Endothelial cell (in vitro differentiated cells): ENCODE measurements at regions not wholly inside any gene's neighbourhood (a gene's known extent, or its start where the extent isn't known, plus 50 kb on each side); places are given as distances from the start of the nearest gene placed in this dataset.

Experiments used
- DNase-seq: peaks from one replicate; pipeline ENCODE4 v3.0.0; 2021; ENCODE audit warnings: low spot score
- H3K27ac Mint-ChIP-seq: one replicate; pipeline ENCODE4 v1.8.0; 2021; ENCODE audit warnings: mixed read lengths, inconsistent platforms; ENCODE audit not compliant: unreplicated experiment
- H3K27me3 Mint-ChIP-seq: one replicate; pipeline ENCODE4 v1.8.0; 2021; ENCODE audit warnings: mild to moderate bottlenecking, moderate library complexity, mixed read lengths, inconsistent platforms; ENCODE audit not compliant: unreplicated experiment
- H3K36me3 Mint-ChIP-seq: one replicate; pipeline ENCODE4 v1.8.0; 2021; ENCODE audit warnings: mild to moderate bottlenecking, low read depth, mixed read lengths, inconsistent platforms; ENCODE audit not compliant: unreplicated experiment
- H3K4me1 Mint-ChIP-seq: one replicate; pipeline ENCODE4 v1.8.0; 2021; ENCODE audit warnings: mild to moderate bottlenecking, mixed read lengths, inconsistent platforms; ENCODE audit not compliant: unreplicated experiment
- H3K4me3 Mint-ChIP-seq: one replicate; pipeline ENCODE4 v1.8.0; 2021; ENCODE audit warnings: mild to moderate bottlenecking, mixed read lengths, inconsistent platforms; ENCODE audit not compliant: unreplicated experiment
- H3K9me3 Mint-ChIP-seq: one replicate; pipeline ENCODE4 v1.8.0; 2021; ENCODE audit warnings: mixed read lengths, inconsistent platforms; ENCODE audit not compliant: unreplicated experiment
- CTCF ChIP-seq: fragments of 200-600 bp; sonication (generic); IDR thresholded peaks from one replicate; pipeline ENCODE4 v1.5.0; 2021; ENCODE audit warnings: antibody characterized with exemption; ENCODE audit not compliant: unreplicated experiment

DNA sequence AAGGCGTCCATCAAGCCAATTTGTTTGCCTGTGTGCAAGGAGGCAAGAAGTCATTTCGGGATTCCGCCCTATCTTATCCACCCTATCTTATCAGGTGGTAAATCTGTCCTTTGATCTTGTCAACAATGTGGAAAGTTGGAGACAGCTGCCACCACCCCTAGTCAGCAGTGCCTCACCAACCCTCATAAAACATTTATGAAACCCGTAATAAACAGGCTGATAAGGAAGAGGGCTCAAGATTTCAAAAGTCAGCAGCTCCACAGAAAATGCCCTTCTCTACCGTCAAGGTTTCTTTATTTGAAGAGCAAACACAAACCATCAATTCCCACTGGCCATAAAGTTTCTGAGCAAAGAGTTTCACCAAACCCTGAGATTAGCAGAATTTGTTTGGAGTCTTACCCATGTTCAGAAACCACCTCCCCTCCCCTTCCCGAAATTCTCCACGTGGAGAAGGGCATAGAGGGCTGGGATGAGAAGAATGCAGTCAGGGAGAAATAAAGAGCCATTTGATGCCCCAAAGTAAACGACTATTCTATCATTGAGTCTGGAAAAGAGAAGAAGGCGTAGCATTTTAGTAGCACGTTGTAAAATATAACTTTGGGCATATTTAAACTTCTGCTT lies 196.0 kb upstream of the GPR12 start:
- Mint-ChIP-seq H3K27me3 (peaks cover 7% of the 10 kb centered on the region), H3K4me3 (no peak overlapping the region), H3K36me3 (no peaks in the 10 kb centered on the region), H3K4me1 (no peaks in the 10 kb centered on the region), H3K9me3 (no peaks in the 10 kb centered on the region), H3K27ac (no peak overlapping the region)
- no peak for TF ChIP-seq CTCF
- DNase-seq, result no peak

DNA sequence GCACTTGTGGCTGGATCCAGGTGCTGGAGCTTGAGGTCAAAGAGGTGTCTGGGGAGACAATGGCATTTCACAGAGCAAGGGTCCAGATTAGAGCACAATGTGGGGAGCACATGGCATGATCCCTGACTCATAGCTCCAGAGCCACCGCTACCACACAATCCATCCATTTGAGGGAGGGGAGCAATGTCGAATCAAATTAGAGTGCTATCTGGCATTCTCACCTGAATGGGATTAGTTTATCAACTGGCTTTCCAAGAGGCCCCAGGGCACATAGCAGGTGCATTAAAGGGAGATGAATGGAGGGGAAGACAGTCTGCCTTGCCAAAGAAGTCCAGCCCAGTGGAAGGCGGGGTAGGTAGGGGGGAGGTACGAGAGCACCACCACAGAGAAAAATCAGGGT lies 194.4 kb upstream of the GPR12 start:
- Mint-ChIP-seq H3K36me3 (no peaks in the 10 kb centered on the region), H3K27ac (no peak overlapping the region), H3K4me3 (no peak overlapping the region), H3K27me3 (peaks cover 4% of the 10 kb centered on the region), H3K4me1 (no peaks in the 10 kb centered on the region), H3K9me3 (no peaks in the 10 kb centered on the region)
- no peak for DNase-seq
- no peak for TF ChIP-seq CTCF

DNA sequence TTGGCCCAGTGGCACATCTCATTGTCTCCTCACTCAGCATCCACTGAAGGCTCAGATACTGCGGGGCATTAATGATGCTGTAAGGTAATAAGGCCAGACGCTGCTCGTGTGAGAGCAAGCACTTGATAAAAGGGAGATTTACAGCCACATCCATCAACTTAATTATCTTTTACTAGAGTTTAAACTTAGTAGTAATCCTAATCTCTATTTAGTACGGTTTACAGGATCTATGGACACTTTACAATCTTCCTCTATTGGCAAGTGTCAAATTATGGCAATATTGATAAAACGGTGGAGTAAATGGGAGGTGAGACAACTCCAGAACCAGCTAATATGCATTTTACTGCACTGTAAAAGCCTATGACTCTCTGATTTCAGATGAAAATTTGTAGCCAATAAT lies 192.7 kb upstream of the GPR12 start:
- Mint-ChIP-seq H3K27ac (no peak overlapping the region), H3K36me3 (no peaks in the 10 kb centered on the region), H3K4me3 (no peak overlapping the region), H3K27me3 (peaks cover 3% of the 10 kb centered on the region), H3K9me3 (no peaks in the 10 kb centered on the region), H3K4me1 (no peaks in the 10 kb centered on the region)
- DNase-seq, result no peak
- no peak for TF ChIP-seq CTCF

DNA sequence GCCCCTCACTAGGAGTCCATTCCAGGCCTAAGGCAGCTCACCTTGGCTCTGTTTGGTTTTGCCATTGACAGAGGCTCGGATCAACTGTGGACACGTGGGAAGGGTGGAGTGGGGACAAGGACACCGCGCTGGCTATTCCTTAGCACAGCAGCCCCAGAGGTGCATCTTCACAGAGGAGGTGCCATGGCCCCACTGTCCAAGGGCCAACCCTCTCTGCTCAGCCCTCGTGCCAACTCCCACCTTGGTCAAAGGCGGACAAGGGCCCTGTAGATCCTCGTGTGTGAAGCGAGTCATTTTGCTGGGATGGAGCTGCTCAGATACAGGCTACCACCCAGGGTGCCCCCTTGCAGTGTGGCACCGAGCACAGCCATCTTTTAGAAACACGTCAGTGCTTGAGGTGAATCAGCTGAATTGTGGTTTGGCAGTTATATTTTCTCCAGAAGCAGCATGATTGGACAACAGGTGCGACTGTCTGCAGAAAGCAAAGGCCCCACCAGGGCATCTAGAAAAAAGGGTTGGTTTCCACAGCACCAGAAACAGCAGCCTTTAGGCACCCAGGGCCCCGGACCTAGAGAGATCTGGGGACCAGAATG lies 192.1 kb upstream of the GPR12 start:
- no peak for DNase-seq
- Mint-ChIP-seq H3K36me3 (no peaks in the 10 kb centered on the region), H3K4me3 (no peak overlapping the region), H3K9me3 (no peaks in the 10 kb centered on the region), H3K27ac (no peak overlapping the region), H3K27me3 (peaks cover 3% of the 10 kb centered on the region), H3K4me1 (no peaks in the 10 kb centered on the region)
- TF ChIP-seq CTCF, result no peak

DNA sequence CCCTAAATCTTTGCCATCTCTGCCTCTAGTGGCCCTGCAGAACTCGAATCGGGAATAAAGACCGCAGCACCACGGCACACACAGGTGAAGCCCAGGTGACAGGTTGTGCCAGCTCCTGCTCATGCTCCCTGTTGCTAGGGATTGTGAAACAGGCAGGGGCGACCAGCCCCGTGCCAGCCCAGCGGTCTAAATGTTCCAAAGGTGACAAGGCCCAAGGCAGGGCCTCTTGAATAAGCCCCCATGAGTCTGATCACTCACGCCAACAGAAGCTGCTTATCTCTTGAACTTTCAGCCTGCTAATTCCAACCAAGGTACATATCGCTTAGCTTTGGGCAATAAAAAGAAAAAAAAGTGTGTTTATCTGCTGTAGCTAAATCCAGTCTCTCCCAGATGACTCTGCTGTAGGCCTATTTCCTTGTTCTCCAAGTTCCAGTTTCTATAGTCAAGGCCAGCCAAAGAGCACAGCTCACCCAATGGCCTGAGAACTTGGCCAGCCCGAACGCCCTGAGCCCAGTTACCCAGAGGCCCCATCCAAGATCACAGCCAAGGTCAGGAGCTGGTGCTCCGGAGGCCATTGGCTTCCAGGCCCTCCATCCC lies 191.1 kb upstream of the GPR12 start:
- Mint-ChIP-seq H3K27me3 (no peaks in the 10 kb centered on the region), H3K9me3 (no peaks in the 10 kb centered on the region)

More for the DNA sequence above, 191.1 kb upstream of the GPR12 start:
- no peak for DNase-seq
- Mint-ChIP-seq H3K27ac (no peak overlapping the region), H3K36me3 (no peaks in the 10 kb centered on the region), H3K4me3 (no peak overlapping the region), H3K4me1 (no peaks in the 10 kb centered on the region)
- TF ChIP-seq CTCF, result no peak
